Dermis microvascular lymphatic vessel endothelial cell (primary cell): ENCODE measurements at regions not wholly inside any gene's neighbourhood (a gene's known extent, or its start where the extent isn't known, plus 50 kb on each side); places are given as distances from the start of the nearest gene placed in this dataset.
"Not testable (repeated sequence)": the region's sequence is repeated elsewhere in the genome, so short reads cannot be mapped to it uniquely, and the experiment has no call there.

Experiments
- DNase-seq, 2 donors: peaks; one replicate each; pipeline versions ENCODE4 v3.0.0 to v3.0.0-alpha.2; 2010; ENCODE audit warnings: low read depth in 2 of 2

- no peak for DNase-seq
These were observed 326.8 kb downstream of the CCDC85A start for GRCh38 chr2:56510610-56511009.

GRCh38 chr2:56515399-56515798 is 331.6 kb downstream of the CCDC85A start:
- DNase-seq: no peak

- DNase-seq: no peak
These were observed 336.0 kb downstream of the CCDC85A start for GRCh38 chr2:56519806-56520205.

- no peak for DNase-seq
These were observed 338.9 kb downstream of the CCDC85A start for GRCh38 chr2:56522605-56523089.

- DNase-seq: no peak
These were observed 340.0 kb downstream of the CCDC85A start for GRCh38 chr2:56523816-56524215.

- DNase-seq: no peak
These were observed 348.1 kb downstream of the CCDC85A start for GRCh38 chr2:56531668-56532420.

- no peak for DNase-seq
These were observed 350.5 kb downstream of the CCDC85A start for GRCh38 chr2:56534321-56534720.

GRCh38 chr2:56537756-56538155 is 354.0 kb downstream of the CCDC85A start:
- no peak for DNase-seq

GRCh38 chr2:56539618-56540017 is 355.8 kb downstream of the CCDC85A start:
- DNase-seq: no peak

GRCh38 chr2:56540467-56540866 is 356.7 kb downstream of the CCDC85A start:
- no peak for DNase-seq

- DNase-seq: no peak
These were observed 357.1 kb downstream of the CCDC85A start for GRCh38 chr2:56540916-56541315.

GRCh38 chr2:56542213-56542612 is 358.4 kb downstream of the CCDC85A start:
- DNase-seq: no peak

- DNase-seq: no peak
These were observed 381.4 kb downstream of the CCDC85A start for GRCh38 chr2:56565143-56565542.

GRCh38 chr2:56571074-56571473 is 387.3 kb downstream of the CCDC85A start:
- no peak for DNase-seq

- no peak for DNase-seq
These were observed 392.2 kb downstream of the CCDC85A start for GRCh38 chr2:56576001-56576400.

GRCh38 chr2:56580242-56580641 is 396.5 kb downstream of the CCDC85A start:
- DNase-seq: no peak

- no peak for DNase-seq
These were observed 398.8 kb downstream of the CCDC85A start for GRCh38 chr2:56582570-56582969.

GRCh38 chr2:56583796-56584315 is 400.1 kb downstream of the CCDC85A start:
- DNase-seq: no peak

GRCh38 chr2:56587456-56587855 is 403.7 kb downstream of the CCDC85A start:
- no peak for DNase-seq

GRCh38 chr2:56589194-56589593 is 405.4 kb downstream of the CCDC85A start:
- no peak for DNase-seq

GRCh38 chr2:56589835-56590234 is 406.0 kb downstream of the CCDC85A start:
- no peak for DNase-seq

- no peak for DNase-seq
These were observed 406.8 kb downstream of the CCDC85A start for GRCh38 chr2:56590611-56591010.

GRCh38 chr2:56606086-56606485 is 422.3 kb downstream of the CCDC85A start:
- DNase-seq: not testable (repeated sequence)
